HepG2 (cell line): ENCODE measurements at regions not wholly inside any gene's neighbourhood (a gene's known extent, or its start where the extent isn't known, plus 50 kb on each side); places are given as distances from the start of the nearest gene placed in this dataset.
"Not testable (repeated sequence)": the region's sequence is repeated elsewhere in the genome, so short reads cannot be mapped to it uniquely, and the experiment has no call there.

Experiments used
- ATAC-seq: fragments of 200-7000 bp; cut with Tn5 transposase; 3 replicates; pipeline ENCODE4 v1.9.1; 2020; ENCODE audit warnings: mild to moderate bottlenecking, moderate library complexity
- BruUV-seq: library from RNA; stranded (reverse); fragments of 400-500 nt; replicated peaks from 2 replicates; lab custom pipeline; 2021; lab: Mats Ljungman, UMichigan
- CTCF ChIA-PET: fragments of 300-600 bp; formaldehyde crosslinking; extraction: SDS; loops from one replicate; lab custom pipeline; 2021; ENCODE audit warnings: low total read pairs, inconsistent platforms, low intra/inter-chr PET ratio; lab: Yijun Ruan, JAX
- POLR2A ChIA-PET: fragments of 350-600 bp; sonication (Branson Sonifier 250); formaldehyde crosslinking; loops from one replicate; lab custom pipeline; 2020; ENCODE audit warnings: antibody characterized with exemption, inconsistent platforms; lab: Yijun Ruan, JAX
- DNase-seq: peaks from one replicate; pipeline ENCODE4 v3.0.0-alpha.2; 2015; ENCODE audit warnings: low spot score
- FAIRE-seq: peaks from 3 replicates; lab custom pipeline; 2011; peaks lifted over from hg19 to GRCh38; lab: Jason Lieb, UNC
- H2AFZ ChIP-seq: one replicate; pipeline ENCODE4 v1.6.1; 2011; ENCODE audit warnings: low read length, inconsistent platforms
- H3K27ac ChIP-seq: fragments of 300-600 bp; 3 replicates; pipeline ENCODE4 v1.8.0; 2011; ENCODE audit warnings: mixed run types, mild to moderate bottlenecking, mixed read lengths, low read length, inconsistent platforms; ENCODE audit not compliant: insufficient read depth; ENCODE audit errors: extremely low read length
- H3K27me3 ChIP-seq, 2 experiments: fragments of 200-600 bp in 1 of 2; 2 replicates in 1 of 2; 3 replicates in 1 of 2; pipeline versions ENCODE4 v1.6.0 to v1.8.0; 2011; ENCODE audit warnings: low read length in 2 of 2, mild to moderate bottlenecking in 2 of 2, moderate library complexity in 2 of 2, inconsistent platforms in 1 of 2; ENCODE audit not compliant: insufficient read depth in 2 of 2, control insufficient read depth in 1 of 2
- H3K36me3 ChIP-seq, 2 experiments: fragments of 200-600 bp in 1 of 2; replicated peaks in 1 of 2; 2 replicates in 1 of 2; 3 replicates in 1 of 2; pipeline versions ENCODE4 v1.5.1 to v1.8.0; 2011; ENCODE audit warnings: low read length in 2 of 2, inconsistent platforms in 1 of 2; ENCODE audit not compliant: insufficient read depth in 2 of 2, control insufficient read depth in 1 of 2
- H3K4me1 ChIP-seq: 2 replicates; pipeline ENCODE4 v1.5.1; 2012; ENCODE audit warnings: low read length, inconsistent platforms; ENCODE audit not compliant: insufficient read depth
- H3K4me2 ChIP-seq: 2 replicates; pipeline ENCODE4 v1.6.0; 2011; ENCODE audit warnings: low read depth, low read length, inconsistent platforms
- H3K4me3 ChIP-seq, 3 experiments: fragments of 200-600 bp in 1 of 3; sonication (generic), shearing (Covaris generic) in 1 of 3; replicated peaks in 1 of 3; 2 replicates each; pipeline ENCODE4 v1.5.1; 2011 to 2016; ENCODE audit warnings: low read length in 3 of 3, inconsistent platforms in 2 of 3, low read depth in 2 of 3, mild to moderate bottlenecking in 2 of 3, control low read depth in 1 of 3, mixed read lengths in 1 of 3; ENCODE audit not compliant: insufficient read depth in 1 of 3
- H3K79me2 ChIP-seq: one replicate; pipeline ENCODE4 v1.6.1; 2011; ENCODE audit warnings: low read length, inconsistent platforms; ENCODE audit not compliant: insufficient read depth
- H3K9ac ChIP-seq: 2 replicates; pipeline ENCODE4 v1.6.0; 2011; ENCODE audit warnings: mild to moderate bottlenecking, low read depth, low read length, inconsistent platforms; ENCODE audit not compliant: insufficient read depth
- H3K9me3 ChIP-seq: 2 replicates; pipeline ENCODE4 v1.5.1; 2012; ENCODE audit warnings: mild to moderate bottlenecking, low read length
- H4K20me1 ChIP-seq: 2 replicates; pipeline ENCODE4 v1.6.0; 2011; ENCODE audit warnings: inconsistent platforms, mild to moderate bottlenecking, low read length, moderate library complexity; ENCODE audit not compliant: insufficient read depth
- FOXJ3 ChIP-seq: sonication (generic); formaldehyde crosslinking; IDR thresholded peaks from 2 replicates; pipeline ENCODE4 v1.4.0; 2020; ENCODE audit warnings: missing genetic modification reagents, mild to moderate bottlenecking, borderline replicate concordance
- JARID2 ChIP-seq: sonication (generic); formaldehyde crosslinking; IDR thresholded peaks from 2 replicates; pipeline ENCODE4 v1.8.1; 2023; ENCODE audit warnings: missing genetic modification reagents, inconsistent platforms; ENCODE audit not compliant: insufficient replicate concordance
- NAIF1 ChIP-seq: sonication (generic); formaldehyde crosslinking; IDR thresholded peaks from 2 replicates; pipeline ENCODE4 v1.5.0; 2020; ENCODE audit warnings: mild to moderate bottlenecking, missing genetic modification reagents, borderline replicate concordance
- NR2C2 ChIP-seq: sonication (generic); formaldehyde crosslinking; IDR thresholded peaks from 2 replicates; pipeline ENCODE4 v1.4.0; 2020; ENCODE audit warnings: missing genetic modification reagents, mild to moderate bottlenecking, moderate library complexity, borderline replicate concordance
- RXRB ChIP-seq: IDR thresholded peaks from 2 replicates; pipeline ENCODE4 v1.6.1; 2016; ENCODE audit warnings: borderline replicate concordance, missing genetic modification reagents, missing compliant biosample characterization
- SALL2 ChIP-seq: sonication (generic); formaldehyde crosslinking; IDR thresholded peaks from 2 replicates; pipeline ENCODE4 v1.8.1; 2023; ENCODE audit warnings: mild to moderate bottlenecking, missing genetic modification reagents, inconsistent platforms
- ZNF563 ChIP-seq: sonication (generic); formaldehyde crosslinking; IDR thresholded peaks from 2 replicates; pipeline ENCODE4 v1.8.0; 2022; ENCODE audit warnings: mild to moderate bottlenecking, moderate library complexity, missing genetic modification reagents
- WGBS: methylation state at CpG from one replicate; pipeline ENCODE4 v1.1.6; 2017; ENCODE audit warnings: low lambda C conversion rate; 5-methylcytosine and 5-hydroxymethylcytosine counted together
- in situ Hi-C: cut with HindIII; loops from 2 replicates; pipeline ENCODE4 v1.10.0; 2017; ENCODE audit warnings: low pct_unique_long_range_greater_than_20kb; ENCODE audit not compliant: extremely low pct_ligation_motif_present
- intact Hi-C: fragments of 100-400 bp; cut with micrococcal nuclease; formaldehyde crosslinking; loops from one replicate; pipeline ENCODE4 v1.10.0; 2022; ENCODE audit not compliant: unreplicated experiment
- TF ChIP-seq, protein P1 (sequence below): sonication (generic); formaldehyde crosslinking; conservative IDR thresholded peaks from 2 replicates; pipeline ENCODE4 v1.4.0; 2020; ENCODE audit warnings: mild to moderate bottlenecking, missing genetic modification reagents, moderate library complexity

DNA sequence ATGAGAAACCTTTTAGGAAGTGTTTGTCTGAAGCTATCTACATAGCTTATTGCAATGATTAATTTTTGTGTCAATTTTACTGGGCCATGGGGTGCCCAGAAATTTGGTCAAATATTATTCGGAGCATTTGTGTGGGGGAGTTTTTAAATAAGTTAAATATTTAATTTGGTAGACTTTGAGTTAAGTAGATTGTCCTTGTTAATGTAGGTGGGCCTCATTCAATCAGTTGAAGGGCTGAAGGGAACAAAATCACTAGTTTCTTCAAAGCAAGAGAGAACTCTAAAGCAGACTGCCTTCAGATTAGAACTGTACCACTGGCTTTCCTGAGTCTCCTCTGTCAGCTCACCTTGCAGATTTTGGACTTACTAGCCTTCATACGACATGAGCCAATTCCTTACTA is 1008.6 kb upstream of the ADAMTS5 start (continued):
- TF ChIP-seq, protein P1, sequence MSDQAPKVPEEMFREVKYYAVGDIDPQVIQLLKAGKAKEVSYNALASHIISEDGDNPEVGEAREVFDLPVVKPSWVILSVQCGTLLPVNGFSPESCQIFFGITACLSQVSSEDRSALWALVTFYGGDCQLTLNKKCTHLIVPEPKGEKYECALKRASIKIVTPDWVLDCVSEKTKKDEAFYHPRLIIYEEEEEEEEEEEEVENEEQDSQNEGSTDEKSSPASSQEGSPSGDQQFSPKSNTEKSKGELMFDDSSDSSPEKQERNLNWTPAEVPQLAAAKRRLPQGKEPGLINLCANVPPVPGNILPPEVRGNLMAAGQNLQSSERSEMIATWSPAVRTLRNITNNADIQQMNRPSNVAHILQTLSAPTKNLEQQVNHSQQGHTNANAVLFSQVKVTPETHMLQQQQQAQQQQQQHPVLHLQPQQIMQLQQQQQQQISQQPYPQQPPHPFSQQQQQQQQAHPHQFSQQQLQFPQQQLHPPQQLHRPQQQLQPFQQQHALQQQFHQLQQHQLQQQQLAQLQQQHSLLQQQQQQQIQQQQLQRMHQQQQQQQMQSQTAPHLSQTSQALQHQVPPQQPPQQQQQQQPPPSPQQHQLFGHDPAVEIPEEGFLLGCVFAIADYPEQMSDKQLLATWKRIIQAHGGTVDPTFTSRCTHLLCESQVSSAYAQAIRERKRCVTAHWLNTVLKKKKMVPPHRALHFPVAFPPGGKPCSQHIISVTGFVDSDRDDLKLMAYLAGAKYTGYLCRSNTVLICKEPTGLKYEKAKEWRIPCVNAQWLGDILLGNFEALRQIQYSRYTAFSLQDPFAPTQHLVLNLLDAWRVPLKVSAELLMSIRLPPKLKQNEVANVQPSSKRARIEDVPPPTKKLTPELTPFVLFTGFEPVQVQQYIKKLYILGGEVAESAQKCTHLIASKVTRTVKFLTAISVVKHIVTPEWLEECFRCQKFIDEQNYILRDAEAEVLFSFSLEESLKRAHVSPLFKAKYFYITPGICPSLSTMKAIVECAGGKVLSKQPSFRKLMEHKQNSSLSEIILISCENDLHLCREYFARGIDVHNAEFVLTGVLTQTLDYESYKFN (CRISPR knock-in tag) = no peak
- TF ChIP-seq SALL2 (no peak), NAIF1 (no peak), RXRB (CRISPR knock-in tag) (no peak), FOXJ3 (CRISPR knock-in tag) (no peak), JARID2 (CRISPR knock-in tag) (no peak), ZNF563 (CRISPR knock-in tag) (no peak), NR2C2 (CRISPR knock-in tag) (no peak)

DNA sequence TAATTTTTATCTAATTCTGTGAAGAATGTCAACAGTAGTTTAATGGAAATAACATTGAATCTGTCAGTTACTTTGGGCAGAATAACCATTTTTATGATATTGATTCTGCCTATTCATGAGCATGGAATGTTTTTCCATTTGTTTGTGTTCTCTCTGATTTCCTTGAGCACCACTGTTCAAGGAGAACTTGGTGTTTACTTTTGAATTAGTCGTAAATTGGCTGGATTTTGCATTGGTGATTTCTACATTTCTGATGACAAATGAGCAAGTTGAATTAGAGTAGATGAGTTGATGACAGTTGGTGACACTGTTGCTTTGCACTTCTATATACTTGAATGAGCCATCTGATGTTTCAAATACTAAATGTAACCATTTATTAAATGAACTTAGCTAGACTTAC is 1007.3 kb upstream of the ADAMTS5 start:
- H2AFZ ChIP-seq, H3K4me3 ChIP-seq, H3K27ac ChIP-seq, H3K4me2 ChIP-seq, BruUV-seq, H3K36me3 ChIP-seq, POLR2A ChIA-PET, in situ Hi-C loops, H3K27me3 ChIP-seq, FAIRE-seq, DNase-seq, H3K79me2 ChIP-seq, H3K9ac ChIP-seq, intact Hi-C loops, H3K4me1 ChIP-seq, CTCF ChIA-PET, ATAC-seq, H4K20me1 ChIP-seq: not testable (repeated sequence)
- H3K9me3 ChIP-seq = peaks cover 39% of the 10 kb centered on the region
- WGBS = 0% methylated on average over 1 of the region's 1 CpG

DNA sequence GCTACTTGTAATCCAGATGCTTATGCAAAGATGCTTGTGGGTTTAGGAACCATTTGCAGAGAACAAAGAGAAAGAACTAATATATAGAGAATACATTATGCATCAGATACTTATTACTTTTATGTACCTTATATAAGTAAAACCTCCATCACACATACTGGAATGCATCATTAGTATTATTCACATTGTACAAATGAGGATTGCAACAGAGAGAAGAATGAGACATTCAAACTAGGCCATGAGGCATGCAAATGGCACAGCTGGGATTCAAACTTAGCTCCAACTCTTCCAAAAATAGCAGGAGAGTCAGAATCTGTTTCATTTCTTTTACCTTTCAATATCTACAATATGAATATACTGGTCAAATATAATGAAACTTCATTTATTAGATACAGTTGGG is 1001.4 kb upstream of the ADAMTS5 start:
- in situ Hi-C loops, H3K4me1 ChIP-seq, CTCF ChIA-PET, H3K9ac ChIP-seq, H3K4me2 ChIP-seq, POLR2A ChIA-PET, BruUV-seq, H3K79me2 ChIP-seq, H4K20me1 ChIP-seq, intact Hi-C loops, H3K4me3 ChIP-seq, H3K27me3 ChIP-seq, H3K36me3 ChIP-seq, H3K27ac ChIP-seq, FAIRE-seq, ATAC-seq, H2AFZ ChIP-seq, DNase-seq: not testable (repeated sequence)
- H3K9me3 ChIP-seq = peaks cover 48% of the 10 kb centered on the region
